Body of pancreas (tissue), 4 donors: ENCODE measurements at regions not wholly inside any gene's neighbourhood (a gene's known extent, or its start where the extent isn't known, plus 50 kb on each side); places are given as distances from the start of the nearest gene placed in this dataset.

Experiments
- ATAC-seq: fragments of 150-250 bp; one replicate; pipeline ENCODE4 v1.9.1; 2016
- DNase-seq, 4 donors: peaks; one replicate each; pipeline ENCODE4 v3.0.0-alpha.2; 2019
- H3K27ac ChIP-seq, 4 donors: fragments of 200-600 bp; sonication (generic); 1 replicate in 3 of 4; 2 replicates in 1 of 4; pipeline versions ENCODE4 v1.5.1 to v1.6.1; 2016 to 2019; ENCODE audit warnings: mild to moderate bottlenecking in 1 of 4, mixed read lengths in 1 of 4, moderate library complexity in 1 of 4
- H3K27me3 ChIP-seq, 2 donors: fragments of 200-600 bp; sonication (generic); one replicate each; pipeline ENCODE4 v1.6.0; 2016; ENCODE audit warnings: mild to moderate bottlenecking in 1 of 2
- H3K36me3 ChIP-seq, 2 donors: fragments of 200-600 bp; sonication (generic); replicated peaks in 1 of 2; 2 replicates each; pipeline ENCODE4 v1.5.1; 2016; ENCODE audit warnings: low read depth in 2 of 2; ENCODE audit not compliant: insufficient read depth in 1 of 2
- H3K4me1 ChIP-seq: fragments of 200-600 bp; sonication (generic); one replicate; pipeline ENCODE4 v1.6.0; 2016
- H3K4me3 ChIP-seq, 2 donors: fragments of 200-600 bp; sonication (generic); 1 replicate in 1 of 2; 2 replicates in 1 of 2; pipeline ENCODE4 v1.5.1; 2016 to 2019
- H3K9me3 ChIP-seq, 3 donors: fragments of 200-600 bp; sonication (generic); 1 replicate in 2 of 3; 2 replicates in 1 of 3; pipeline ENCODE4 v1.5.1; 2016
- CTCF ChIP-seq, 7 experiments: fragments of 450-650 bp in 4 of 7; fragments of 200-600 bp in 3 of 7; sonication (generic) in 3 of 7; IDR thresholded peaks; one replicate each; pipeline ENCODE4 v1.5.1; 2016 to 2019; ENCODE audit warnings: antibody characterized with exemption in 7 of 7
- POLR2A ChIP-seq, 3 donors: fragments of 450-650 bp; IDR thresholded peaks; one replicate each; pipeline ENCODE4 v1.6.1; 2016; ENCODE audit warnings: antibody characterized with exemption in 3 of 3, mild to moderate bottlenecking in 2 of 3
- WGBS, 2 donors: methylation state at CpG; one replicate each; pipeline ENCODE4 v1.1.5; 2017; 5-methylcytosine and 5-hydroxymethylcytosine counted together
- intact Hi-C: fragments of 100-400 bp; cut with DNase I; formaldehyde crosslinking; loops from one replicate; pipeline ENCODE4 v1.15.1; 2023

- H3K27me3 ChIP-seq, result no peaks in the 10 kb centered on the region
- no peaks in the 10 kb centered on the region for H3K9me3 ChIP-seq
- WGBS, 2 donors, result 94 to 95% methylated on average over 5 of the region's 5 CpGs
- no peak overlapping the region for H3K4me3 ChIP-seq
- H3K4me1 ChIP-seq, result no peaks in the 10 kb centered on the region
- TF ChIP-seq POLR2A (IDR thresholded peaks at IDR 0.05) (no peak), CTCF (IDR thresholded peaks at IDR 0.05) (no peak)
- DNase-seq, result no peak
- H3K27ac ChIP-seq, result no peak overlapping the region
- no peak for ATAC-seq
- no peaks in the 10 kb centered on the region for H3K36me3 ChIP-seq
- intact Hi-C loops, result no loop called here
Measured at GRCh38 chr2:204064119-204064518, 127.6 kb downstream of the ICOS start.

GRCh38 chr2:204065566-204065965, 129.0 kb downstream of the ICOS start:
- 55 to 65% methylated on average over 3 of the region's 3 CpGs for WGBS, 2 donors
- H3K27ac ChIP-seq, result no peak overlapping the region
- no peak overlapping the region for H3K4me3 ChIP-seq
- no peaks in the 10 kb centered on the region for H3K36me3 ChIP-seq
- intact Hi-C loops, result no loop called here
- no peaks in the 10 kb centered on the region for H3K4me1 ChIP-seq
- TF ChIP-seq POLR2A (IDR thresholded peaks at IDR 0.05), result no peak
- no peak for TF ChIP-seq CTCF (IDR thresholded peaks at IDR 0.05)
- H3K27me3 ChIP-seq, result no peaks in the 10 kb centered on the region
- ATAC-seq (no peak), DNase-seq (no peak)
- no peaks in the 10 kb centered on the region for H3K9me3 ChIP-seq

GRCh38 chr2:204066051-204066450, 129.5 kb downstream of the ICOS start:
- WGBS, 2 donors, result 56 to 70% methylated on average over 1 of the region's 1 CpG
- Histone ChIP-seq H3K9me3 (no peaks in the 10 kb centered on the region), H3K36me3 (no peaks in the 10 kb centered on the region), H3K4me3 (no peak overlapping the region), H3K27me3 (no peaks in the 10 kb centered on the region), H3K4me1 (no peaks in the 10 kb centered on the region), H3K27ac (no peak overlapping the region)
- intact Hi-C loops, result no loop called here
- ATAC-seq, result no peak
- no peak for TF ChIP-seq CTCF (IDR thresholded peaks at IDR 0.05)
- no peak for DNase-seq

- peaks cover 0 to 5% of the 10 kb centered on the region in 2 donors for H3K27me3 ChIP-seq
- no peaks in the 10 kb centered on the region for H3K4me1 ChIP-seq
- no peaks in the 10 kb centered on the region for H3K36me3 ChIP-seq
- H3K9me3 ChIP-seq, result no peaks in the 10 kb centered on the region
- DNase-seq (no peak), ATAC-seq (no peak)
- 31 to 33% methylated on average over 7 of the region's 7 CpGs for whole genome bisulfite sequencing, 2 donors
- H3K4me3 ChIP-seq, result no peak overlapping the region
- no peak overlapping the region for H3K27ac ChIP-seq
- intact Hi-C loops, result no loop called here
- TF ChIP-seq CTCF (IDR thresholded peaks at IDR 0.05) (no peak), POLR2A (IDR thresholded peaks at IDR 0.05) (no peak)
Measured at GRCh38 chr2:204069804-204070203, 133.2 kb downstream of the ICOS start.

GRCh38 chr2:204072443-204073324, 136.1 kb downstream of the ICOS start:
- ATAC-seq, result no peak
- no peaks in the 10 kb centered on the region for H3K9me3 ChIP-seq
- WGBS, 2 donors, result 64 to 73% methylated on average over 8 of the region's 8 CpGs
- TF ChIP-seq CTCF (IDR thresholded peaks at IDR 0.05), result peak in 3 of 7 experiments; percentile 13 to 18 (median 14)
- TF ChIP-seq POLR2A (IDR thresholded peaks at IDR 0.05), result no peak
- H3K4me1 ChIP-seq, result no peaks in the 10 kb centered on the region
- no peak overlapping the region for H3K4me3 ChIP-seq
- H3K27me3 ChIP-seq, result peaks cover 0 to 5% of the 10 kb centered on the region in 2 donors
- peak in 2 of 4 donors; percentile 13 to 29 for DNase-seq
- no peak overlapping the region for H3K27ac ChIP-seq
- H3K36me3 ChIP-seq, result no peaks in the 10 kb centered on the region
- intact Hi-C loops, result no loop called here
